ENCODE measurements at regions not wholly inside any gene's neighbourhood (a gene's known extent, or its start where the extent isn't known, plus 50 kb on each side); places are given as distances from the start of the nearest gene placed in this dataset.
"Not testable (repeated sequence)": the region's sequence is repeated elsewhere in the genome, so short reads cannot be mapped to it uniquely, and the experiment has no call there.

GRCh38 chrX:98065151-98065550 is 1181.4 kb downstream of the RPA4 start:
- DNase-seq = no peak

GRCh38 chrX:98067611-98068010 is 1183.9 kb downstream of the RPA4 start:
- DNase-seq = no peak

GRCh38 chrX:98068024-98068580 is 1184.4 kb downstream of the RPA4 start:
- no peak for DNase-seq

- no peak for DNase-seq
Measured at GRCh38 chrX:98071331-98071730, 1187.6 kb downstream of the RPA4 start.

- DNase-seq = no peak
Measured at GRCh38 chrX:98077440-98077839, 1193.7 kb downstream of the RPA4 start.

- DNase-seq = no peak
Measured at GRCh38 chrX:98111684-98112083, 1228.0 kb downstream of the RPA4 start.

GRCh38 chrX:98114021-98114420 is 1230.3 kb downstream of the RPA4 start:
- DNase-seq = no peak

GRCh38 chrX:98141466-98141865 is 1257.8 kb downstream of the RPA4 start:
- DNase-seq = no peak

- no peak for DNase-seq
Measured at GRCh38 chrX:98191003-98191402, 1307.3 kb downstream of the RPA4 start.

GRCh38 chrX:98194036-98194435 is 1310.3 kb downstream of the RPA4 start:
- no peak for DNase-seq

GRCh38 chrX:98203800-98204199 is 1320.1 kb downstream of the RPA4 start:
- no peak for DNase-seq

- no peak for DNase-seq
Measured at GRCh38 chrX:98207947-98208346, 1324.2 kb downstream of the RPA4 start.

GRCh38 chrX:98231003-98231402 is 1347.3 kb downstream of the RPA4 start:
- no peak for DNase-seq

GRCh38 chrX:98240061-98240460 is 1356.4 kb downstream of the RPA4 start:
- DNase-seq = not testable (repeated sequence)

- no peak for DNase-seq
Measured at GRCh38 chrX:98263135-98263534, 1379.4 kb downstream of the RPA4 start.

GRCh38 chrX:98289726-98290125 is 1406.0 kb downstream of the RPA4 start:
- no peak for DNase-seq

GRCh38 chrX:98294310-98294709 is 1410.6 kb downstream of the RPA4 start:
- no peak for DNase-seq

- DNase-seq = no peak
Measured at GRCh38 chrX:98296129-98296528, 1412.4 kb downstream of the RPA4 start.

- DNase-seq = no peak
Measured at GRCh38 chrX:98299785-98300184, 1416.1 kb downstream of the RPA4 start.

- not testable (repeated sequence) for DNase-seq
Measured at GRCh38 chrX:98300536-98300935, 1416.8 kb downstream of the RPA4 start.

GRCh38 chrX:98331407-98331806 is 1447.7 kb downstream of the RPA4 start:
- no peak for DNase-seq

GRCh38 chrX:98338544-98338943 is 1454.8 kb downstream of the RPA4 start:
- DNase-seq = no peak

GRCh38 chrX:98350940-98351339 is 1467.2 kb downstream of the RPA4 start:
- no peak for DNase-seq

GRCh38 chrX:98357146-98357545 is 1473.4 kb downstream of the RPA4 start:
- DNase-seq = no peak

- no peak for DNase-seq
Measured at GRCh38 chrX:98362630-98363029, 1478.9 kb downstream of the RPA4 start.

All from right lung (tissue), 2 donors.